Endothelial cell of umbilical vein (primary cell): ENCODE measurements at regions not wholly inside any gene's neighbourhood (a gene's known extent, or its start where the extent isn't known, plus 50 kb on each side); places are given as distances from the start of the nearest gene placed in this dataset.

Experiments used
- BruUV-seq: library from RNA; stranded (reverse); fragments of 400-500 nt; replicated peaks from 2 replicates; lab custom pipeline; 2021; lab: Mats Ljungman, UMichigan
- CTCF ChIA-PET: fragments of 300-600, 350-600 bp; sonication (Branson Sonifier 250); formaldehyde crosslinking; loops from one replicate; lab custom pipeline; 2021; ENCODE audit warnings: antibody characterized with exemption, inconsistent platforms; lab: Charles Lee
- POLR2A ChIA-PET: fragments of 300-600, 350-600 bp; sonication (Branson Sonifier 250); formaldehyde crosslinking; loops from one replicate; lab custom pipeline; 2021; ENCODE audit warnings: antibody characterized with exemption, inconsistent platforms; lab: Charles Lee
- DNase-seq: peaks from one replicate; pipeline ENCODE4 v3.0.0-alpha.2; 2011; ENCODE audit warnings: low read depth, low spot score
- FAIRE-seq: peaks from 2 replicates; lab custom pipeline; 2011; peaks lifted over from hg19 to GRCh38; lab: Jason Lieb, UNC
- H2AFZ ChIP-seq: 2 replicates; pipeline ENCODE4 v1.6.0; 2012; ENCODE audit warnings: low read depth, low read length, control low read depth, inconsistent platforms
- H3K27ac ChIP-seq: 2 replicates; pipeline ENCODE4 v1.5.1; 2011; ENCODE audit warnings: low read depth, mild to moderate bottlenecking, control low read depth, low read length, moderate library complexity; ENCODE audit not compliant: insufficient read depth
- H3K27me3 ChIP-seq, 2 experiments: 2 replicates each; pipeline versions ENCODE4 v1.6.0 to v1.6.1; 2011; ENCODE audit warnings: low read length in 2 of 2, mixed read lengths in 1 of 2; ENCODE audit not compliant: control insufficient read depth in 2 of 2, insufficient read depth in 2 of 2
- H3K36me3 ChIP-seq, 2 experiments: 2 replicates in 1 of 2; 3 replicates in 1 of 2; pipeline ENCODE4 v1.5.1; 2011; ENCODE audit warnings: low read length in 2 of 2, mild to moderate bottlenecking in 1 of 2, moderate library complexity in 1 of 2; ENCODE audit not compliant: control insufficient read depth in 2 of 2, insufficient read depth in 2 of 2; ENCODE audit errors: extremely low read depth in 1 of 2
- H3K4me1 ChIP-seq: 3 replicates; pipeline ENCODE4 v1.5.1; 2011; ENCODE audit warnings: mild to moderate bottlenecking, low read length; ENCODE audit not compliant: control insufficient read depth, insufficient read depth; ENCODE audit errors: extremely low read depth
- H3K4me2 ChIP-seq: 2 replicates; pipeline ENCODE4 v1.6.1; 2011; ENCODE audit warnings: low read length, control low read depth, mixed read lengths; ENCODE audit not compliant: insufficient read depth
- H3K4me3 ChIP-seq, 3 experiments: fragments of 200-600 bp in 1 of 3; sonication (generic), shearing (Covaris generic) in 1 of 3; replicated peaks in 1 of 3; 2 replicates each; pipeline ENCODE4 v1.5.1; 2011 to 2016; ENCODE audit warnings: control low read depth in 3 of 3, low read length in 3 of 3, mild to moderate bottlenecking in 2 of 3, inconsistent platforms in 1 of 3, low read depth in 1 of 3, moderate library complexity in 1 of 3; ENCODE audit not compliant: insufficient read depth in 1 of 3
- H3K79me2 ChIP-seq: 2 replicates; pipeline ENCODE4 v1.6.0; 2012; ENCODE audit warnings: low read length, inconsistent platforms; ENCODE audit not compliant: control insufficient read depth, insufficient read depth
- H3K9ac ChIP-seq: replicated peaks from 2 replicates; pipeline ENCODE3; 2011; ENCODE audit warnings: low read length, control low read depth; ENCODE audit not compliant: insufficient read depth; ENCODE audit errors: extremely low read depth
- H3K9me1 ChIP-seq: replicated peaks from 3 replicates; pipeline ENCODE4 v1.6.0; 2011; ENCODE audit warnings: mild to moderate bottlenecking, low read length; ENCODE audit not compliant: control insufficient read depth, insufficient read depth; ENCODE audit errors: extremely low read depth
- H3K9me3 ChIP-seq: replicated peaks from 2 replicates; pipeline ENCODE4 v1.5.1; 2012; ENCODE audit warnings: low read length, inconsistent platforms; ENCODE audit not compliant: control insufficient read depth, insufficient read depth
- H4K20me1 ChIP-seq: replicated peaks from 2 replicates; pipeline ENCODE3; 2011; ENCODE audit warnings: mild to moderate bottlenecking, low read length; ENCODE audit not compliant: control insufficient read depth, insufficient read depth; ENCODE audit errors: extremely low read depth
- EZH2 ChIP-seq: IDR thresholded peaks from 2 replicates; pipeline ENCODE4 v1.6.1; 2012; ENCODE audit warnings: borderline replicate concordance, low read depth, mild to moderate bottlenecking, moderate library complexity, low read length, inconsistent platforms; ENCODE audit not compliant: severe bottlenecking
- FOS ChIP-seq: IDR thresholded peaks from 2 replicates; pipeline ENCODE4 v1.6.1; 2011; ENCODE audit warnings: mild to moderate bottlenecking, low read length, moderate library complexity, borderline replicate concordance; ENCODE audit not compliant: insufficient read depth
- GATA2 ChIP-seq: IDR thresholded peaks from 2 replicates; pipeline ENCODE4 v1.7.0; 2011; ENCODE audit warnings: low read depth, mild to moderate bottlenecking, moderate library complexity, mixed read lengths, low read length; ENCODE audit not compliant: insufficient read length, insufficient read depth
- JUN ChIP-seq: IDR thresholded peaks from 2 replicates; pipeline ENCODE4 v1.6.1; 2011; ENCODE audit warnings: borderline replicate concordance, low read depth; ENCODE audit not compliant: insufficient read length, insufficient read depth
- MAX ChIP-seq: IDR thresholded peaks from 2 replicates; pipeline ENCODE4 v1.6.1; 2011; ENCODE audit not compliant: insufficient read depth, insufficient read length
- MYC ChIP-seq: IDR thresholded peaks from one replicate; pipeline ENCODE4 v1.6.1; 2011; ENCODE audit warnings: mild to moderate bottlenecking, low read depth, low read length
- POLR2A ChIP-seq: IDR thresholded peaks from 2 replicates; pipeline ENCODE4 v1.6.1; 2012; ENCODE audit warnings: low read depth, mild to moderate bottlenecking, control low read depth, low read length
- POLR2AphosphoS5 ChIP-seq: IDR thresholded peaks from 2 replicates; pipeline ENCODE4 v1.6.1; 2012; ENCODE audit warnings: low read depth, mild to moderate bottlenecking, control low read depth, low read length, moderate library complexity; ENCODE audit not compliant: insufficient read depth
- dilution Hi-C: fragments of 300-500 bp; cut with MboI; formaldehyde crosslinking; loops from one replicate; pipeline ENCODE4 v1.15.0; 2019; ENCODE audit warnings: low sequenced_read_pairs; ENCODE audit not compliant: extremely low pct_ligation_motif_present
- intact Hi-C: fragments of 100-400 bp; cut with micrococcal nuclease; formaldehyde crosslinking; loops from one replicate; pipeline ENCODE4 v1.10.0; 2022
- TF ChIP-seq, protein P1 (sequence below), 2 donors: IDR thresholded peaks; 1 replicate in 1 of 2; 2 replicates in 1 of 2; pipeline ENCODE4 v1.5.1; 2011; ENCODE audit warnings: low read length in 2 of 2, mild to moderate bottlenecking in 2 of 2, moderate library complexity in 2 of 2, control low read depth in 1 of 2, inconsistent platforms in 1 of 2, low read depth in 1 of 2; ENCODE audit not compliant: insufficient read depth in 1 of 2; ENCODE audit errors: extremely low read depth in 1 of 2

DNA sequence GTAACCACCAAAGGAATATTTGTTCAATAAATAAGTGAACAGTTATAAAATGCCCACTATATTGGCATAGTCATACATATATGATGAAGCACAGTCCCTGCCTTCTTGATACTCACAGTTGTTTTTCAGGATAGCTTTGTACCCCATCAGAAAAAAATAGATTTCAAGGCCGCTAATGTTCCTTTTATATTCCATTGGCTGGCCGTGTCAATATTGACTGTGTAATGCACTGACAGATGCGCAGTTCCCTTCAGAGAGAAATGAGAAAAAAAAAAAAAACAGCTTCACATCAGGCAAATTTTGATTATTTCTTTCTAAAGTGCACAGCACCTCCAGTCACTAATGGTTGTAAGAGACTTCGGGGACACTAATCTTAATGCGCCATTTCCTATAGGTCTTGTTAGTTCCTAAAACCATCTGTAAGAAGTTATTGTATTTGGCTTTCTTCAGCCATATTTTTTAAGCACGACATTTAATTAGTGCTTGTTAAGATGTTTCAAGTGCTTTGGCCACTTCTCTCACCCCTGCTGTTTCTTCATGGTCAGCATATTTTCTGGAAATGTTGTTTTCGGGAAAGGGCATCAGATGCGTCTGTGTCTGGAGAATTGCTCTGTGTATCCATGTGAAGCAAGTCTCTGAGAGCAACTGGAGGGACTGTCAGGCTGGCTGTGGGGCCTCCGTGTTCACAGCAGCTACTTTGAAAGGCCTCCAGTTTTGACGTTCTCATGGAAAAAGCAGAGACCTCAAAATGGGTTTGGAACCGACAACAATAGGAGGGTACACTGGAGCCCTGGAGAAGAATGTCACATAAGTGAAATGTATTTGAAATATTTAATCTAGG, 378.3 kb downstream of the MTX2 start:
- Histone ChIP-seq H3K9ac (no peak overlapping the region), H3K36me3 (no peaks in the 10 kb centered on the region), H3K9me1 (no peaks in the 10 kb centered on the region), H3K79me2 (no peaks in the 10 kb centered on the region), H2AFZ (no peak overlapping the region), H3K27ac (no peak overlapping the region), H3K9me3 (no peaks in the 10 kb centered on the region), H4K20me1 (no peaks in the 10 kb centered on the region), H3K4me3 (no peak overlapping the region), H3K27me3 (no peaks in the 10 kb centered on the region), H3K4me1 (peaks cover 10% of the 10 kb centered on the region), H3K4me2 (no peak overlapping the region)
- ChIA-PET CTCF (interaction anchor here (0.6 to 3.0 kb wide), 8 partner anchors 94 to 521 kb away, joined by 3 to 23 read pairs (median 4); no protein-coding TSS in a partner anchor), POLR2A (no interaction called here)
- no peak for TF ChIP-seq EZH2
- no peak for TF ChIP-seq POLR2A
- TF ChIP-seq GATA2, result no peak
- no peak for TF ChIP-seq FOS
- no peak for TF ChIP-seq JUN
- TF ChIP-seq POLR2AphosphoS5, result no peak
- TF ChIP-seq, protein P1, sequence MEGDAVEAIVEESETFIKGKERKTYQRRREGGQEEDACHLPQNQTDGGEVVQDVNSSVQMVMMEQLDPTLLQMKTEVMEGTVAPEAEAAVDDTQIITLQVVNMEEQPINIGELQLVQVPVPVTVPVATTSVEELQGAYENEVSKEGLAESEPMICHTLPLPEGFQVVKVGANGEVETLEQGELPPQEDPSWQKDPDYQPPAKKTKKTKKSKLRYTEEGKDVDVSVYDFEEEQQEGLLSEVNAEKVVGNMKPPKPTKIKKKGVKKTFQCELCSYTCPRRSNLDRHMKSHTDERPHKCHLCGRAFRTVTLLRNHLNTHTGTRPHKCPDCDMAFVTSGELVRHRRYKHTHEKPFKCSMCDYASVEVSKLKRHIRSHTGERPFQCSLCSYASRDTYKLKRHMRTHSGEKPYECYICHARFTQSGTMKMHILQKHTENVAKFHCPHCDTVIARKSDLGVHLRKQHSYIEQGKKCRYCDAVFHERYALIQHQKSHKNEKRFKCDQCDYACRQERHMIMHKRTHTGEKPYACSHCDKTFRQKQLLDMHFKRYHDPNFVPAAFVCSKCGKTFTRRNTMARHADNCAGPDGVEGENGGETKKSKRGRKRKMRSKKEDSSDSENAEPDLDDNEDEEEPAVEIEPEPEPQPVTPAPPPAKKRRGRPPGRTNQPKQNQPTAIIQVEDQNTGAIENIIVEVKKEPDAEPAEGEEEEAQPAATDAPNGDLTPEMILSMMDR (IDR thresholded peaks at IDR 0.05; ENCODE audit: extremely low read depth in 1 of 2, insufficient read depth in 1 of 2, low read depth in 1 of 2, low read length in 2 of 2), result no peak
- TF ChIP-seq MAX, result no peak
- no peak for TF ChIP-seq MYC
- BruUV-seq, result no TSS peak
- no peak for FAIRE-seq
- intact Hi-C loops, result no loop called here
- dilution Hi-C loops, result loop anchor here (25.0 kb wide), 1 partner anchor 510 kb away; the partner anchor contains the start of gene HOXD8
- DNase-seq, result no peak
